ENCODE measurements at regions not wholly inside any gene's neighbourhood (a gene's known extent, or its start where the extent isn't known, plus 50 kb on each side); places are given as distances from the start of the nearest gene placed in this dataset.

DNA sequence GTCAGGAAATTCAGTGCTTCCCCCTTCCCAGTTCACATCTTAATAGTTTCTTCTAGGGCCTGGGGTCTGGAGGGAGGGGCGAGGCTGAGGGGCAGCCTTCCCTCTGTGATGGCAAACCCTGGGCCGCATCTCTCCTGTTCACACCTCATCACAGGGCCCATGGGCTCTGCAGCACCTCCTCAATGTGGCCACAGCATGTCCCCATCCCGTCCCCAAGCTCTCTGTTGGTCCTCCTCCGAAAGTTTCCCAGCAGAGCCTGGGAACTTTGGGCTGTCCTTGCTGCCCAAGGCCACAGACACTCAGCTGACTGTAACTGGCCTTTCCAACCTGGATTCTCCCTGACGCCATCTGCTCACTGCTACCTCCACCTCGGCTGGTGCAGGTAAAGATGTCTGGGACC, 112.7 kb upstream of the PTPRM start:
- no peak for ATAC-seq
- Mint-ChIP-seq H3K9me3 (no peaks in the 10 kb centered on the region), H3K27ac (no peak overlapping the region), H3K27me3 (ENCODE audit: low read depth) (no peaks in the 10 kb centered on the region; the same call in 1 of the 2 replicates), H3K4me3 (no peak overlapping the region), H3K36me3 (no peaks in the 10 kb centered on the region), H3K4me1 (peaks cover under 1% of the 10 kb centered on the region; the same call in 1 of the 2 replicates)
- ChIA-PET CTCF (interaction anchor here (1.5 to 1.7 kb wide), 3 partner anchors 24 to 182 kb away, joined by 4 to 6 read pairs (median 6); partner anchors contain the start of gene PTPRM), POLR2A (no interaction called here)
- TF ChIP-seq, protein P1, sequence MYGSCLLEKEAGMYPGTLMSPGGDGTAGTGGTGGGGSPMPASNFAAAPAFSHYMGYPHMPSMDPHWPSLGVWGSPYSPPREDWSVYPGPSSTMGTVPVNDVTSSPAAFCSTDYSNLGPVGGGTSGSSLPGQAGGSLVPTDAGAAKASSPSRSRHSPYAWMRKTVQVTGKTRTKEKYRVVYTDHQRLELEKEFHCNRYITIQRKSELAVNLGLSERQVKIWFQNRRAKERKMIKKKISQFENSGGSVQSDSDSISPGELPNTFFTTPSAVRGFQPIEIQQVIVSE (CRISPR knock-in tag; IDR thresholded peaks at IDR 0.05; ENCODE audit: borderline replicate concordance) = no peak
- TF ChIP-seq NR2C2 (CRISPR knock-in tag; IDR thresholded peaks at IDR 0.05) (no peak), JUN (CRISPR knock-in tag; IDR thresholded peaks at IDR 0.05) (no peak), CBFB (CRISPR knock-in tag; IDR thresholded peaks at IDR 0.05; ENCODE audit: low read depth) (no peak), NFYB (CRISPR knock-in tag; conservative IDR thresholded peaks at IDR 0.05; ENCODE audit: low read depth) (no peak), GRHL2 (CRISPR knock-in tag; IDR thresholded peaks at IDR 0.05; ENCODE audit: insufficient replicate concordance, severe bottlenecking) (no peak), JAZF1 (CRISPR knock-in tag; IDR thresholded peaks at IDR 0.05) (no peak), ZNF121 (CRISPR knock-in tag; IDR thresholded peaks at IDR 0.05) (no peak), AR (CRISPR knock-in tag; IDR thresholded peaks at IDR 0.05) (no peak), MLX (CRISPR knock-in tag; IDR thresholded peaks at IDR 0.05) (no peak), ESRRA (CRISPR knock-in tag; IDR thresholded peaks at IDR 0.05; ENCODE audit: borderline replicate concordance) (no peak)
- TF ChIP-seq, protein P2, sequence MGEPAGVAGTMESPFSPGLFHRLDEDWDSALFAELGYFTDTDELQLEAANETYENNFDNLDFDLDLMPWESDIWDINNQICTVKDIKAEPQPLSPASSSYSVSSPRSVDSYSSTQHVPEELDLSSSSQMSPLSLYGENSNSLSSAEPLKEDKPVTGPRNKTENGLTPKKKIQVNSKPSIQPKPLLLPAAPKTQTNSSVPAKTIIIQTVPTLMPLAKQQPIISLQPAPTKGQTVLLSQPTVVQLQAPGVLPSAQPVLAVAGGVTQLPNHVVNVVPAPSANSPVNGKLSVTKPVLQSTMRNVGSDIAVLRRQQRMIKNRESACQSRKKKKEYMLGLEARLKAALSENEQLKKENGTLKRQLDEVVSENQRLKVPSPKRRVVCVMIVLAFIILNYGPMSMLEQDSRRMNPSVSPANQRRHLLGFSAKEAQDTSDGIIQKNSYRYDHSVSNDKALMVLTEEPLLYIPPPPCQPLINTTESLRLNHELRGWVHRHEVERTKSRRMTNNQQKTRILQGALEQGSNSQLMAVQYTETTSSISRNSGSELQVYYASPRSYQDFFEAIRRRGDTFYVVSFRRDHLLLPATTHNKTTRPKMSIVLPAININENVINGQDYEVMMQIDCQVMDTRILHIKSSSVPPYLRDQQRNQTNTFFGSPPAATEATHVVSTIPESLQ (CRISPR knock-in tag; IDR thresholded peaks at IDR 0.05) = no peak
- TF ChIP-seq, protein P3, sequence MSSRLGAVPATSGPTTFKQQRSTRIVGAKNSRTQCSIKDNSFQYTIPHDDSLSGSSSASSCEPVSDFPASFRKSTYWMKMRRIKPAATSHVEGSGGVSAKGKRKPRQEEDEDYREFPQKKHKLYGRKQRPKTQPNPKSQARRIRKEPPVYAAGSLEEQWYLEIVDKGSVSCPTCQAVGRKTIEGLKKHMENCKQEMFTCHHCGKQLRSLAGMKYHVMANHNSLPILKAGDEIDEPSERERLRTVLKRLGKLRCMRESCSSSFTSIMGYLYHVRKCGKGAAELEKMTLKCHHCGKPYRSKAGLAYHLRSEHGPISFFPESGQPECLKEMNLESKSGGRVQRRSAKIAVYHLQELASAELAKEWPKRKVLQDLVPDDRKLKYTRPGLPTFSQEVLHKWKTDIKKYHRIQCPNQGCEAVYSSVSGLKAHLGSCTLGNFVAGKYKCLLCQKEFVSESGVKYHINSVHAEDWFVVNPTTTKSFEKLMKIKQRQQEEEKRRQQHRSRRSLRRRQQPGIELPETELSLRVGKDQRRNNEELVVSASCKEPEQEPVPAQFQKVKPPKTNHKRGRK (CRISPR knock-in tag; IDR thresholded peaks at IDR 0.05; ENCODE audit: borderline replicate concordance) = no peak
- TF ChIP-seq, protein P4, sequence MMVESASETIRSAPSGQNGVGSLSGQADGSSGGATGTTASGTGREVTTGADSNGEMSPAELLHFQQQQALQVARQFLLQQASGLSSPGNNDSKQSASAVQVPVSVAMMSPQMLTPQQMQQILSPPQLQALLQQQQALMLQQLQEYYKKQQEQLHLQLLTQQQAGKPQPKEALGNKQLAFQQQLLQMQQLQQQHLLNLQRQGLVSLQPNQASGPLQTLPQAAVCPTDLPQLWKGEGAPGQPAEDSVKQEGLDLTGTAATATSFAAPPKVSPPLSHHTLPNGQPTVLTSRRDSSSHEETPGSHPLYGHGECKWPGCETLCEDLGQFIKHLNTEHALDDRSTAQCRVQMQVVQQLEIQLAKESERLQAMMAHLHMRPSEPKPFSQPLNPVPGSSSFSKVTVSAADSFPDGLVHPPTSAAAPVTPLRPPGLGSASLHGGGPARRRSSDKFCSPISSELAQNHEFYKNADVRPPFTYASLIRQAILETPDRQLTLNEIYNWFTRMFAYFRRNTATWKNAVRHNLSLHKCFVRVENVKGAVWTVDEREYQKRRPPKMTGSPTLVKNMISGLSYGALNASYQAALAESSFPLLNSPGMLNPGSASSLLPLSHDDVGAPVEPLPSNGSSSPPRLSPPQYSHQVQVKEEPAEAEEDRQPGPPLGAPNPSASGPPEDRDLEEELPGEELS (CRISPR knock-in tag; IDR thresholded peaks at IDR 0.05) = no peak
- TF ChIP-seq, protein P5, sequence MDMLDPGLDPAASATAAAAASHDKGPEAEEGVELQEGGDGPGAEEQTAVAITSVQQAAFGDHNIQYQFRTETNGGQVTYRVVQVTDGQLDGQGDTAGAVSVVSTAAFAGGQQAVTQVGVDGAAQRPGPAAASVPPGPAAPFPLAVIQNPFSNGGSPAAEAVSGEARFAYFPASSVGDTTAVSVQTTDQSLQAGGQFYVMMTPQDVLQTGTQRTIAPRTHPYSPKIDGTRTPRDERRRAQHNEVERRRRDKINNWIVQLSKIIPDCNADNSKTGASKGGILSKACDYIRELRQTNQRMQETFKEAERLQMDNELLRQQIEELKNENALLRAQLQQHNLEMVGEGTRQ (CRISPR knock-in tag; IDR thresholded peaks at IDR 0.05) = no peak
- DNase-seq (ENCODE audit: low spot score) = no peak
